ENCODE measurements at regions not wholly inside any gene's neighbourhood (a gene's known extent, or its start where the extent isn't known, plus 50 kb on each side); places are given as distances from the start of the nearest gene placed in this dataset.

DNA sequence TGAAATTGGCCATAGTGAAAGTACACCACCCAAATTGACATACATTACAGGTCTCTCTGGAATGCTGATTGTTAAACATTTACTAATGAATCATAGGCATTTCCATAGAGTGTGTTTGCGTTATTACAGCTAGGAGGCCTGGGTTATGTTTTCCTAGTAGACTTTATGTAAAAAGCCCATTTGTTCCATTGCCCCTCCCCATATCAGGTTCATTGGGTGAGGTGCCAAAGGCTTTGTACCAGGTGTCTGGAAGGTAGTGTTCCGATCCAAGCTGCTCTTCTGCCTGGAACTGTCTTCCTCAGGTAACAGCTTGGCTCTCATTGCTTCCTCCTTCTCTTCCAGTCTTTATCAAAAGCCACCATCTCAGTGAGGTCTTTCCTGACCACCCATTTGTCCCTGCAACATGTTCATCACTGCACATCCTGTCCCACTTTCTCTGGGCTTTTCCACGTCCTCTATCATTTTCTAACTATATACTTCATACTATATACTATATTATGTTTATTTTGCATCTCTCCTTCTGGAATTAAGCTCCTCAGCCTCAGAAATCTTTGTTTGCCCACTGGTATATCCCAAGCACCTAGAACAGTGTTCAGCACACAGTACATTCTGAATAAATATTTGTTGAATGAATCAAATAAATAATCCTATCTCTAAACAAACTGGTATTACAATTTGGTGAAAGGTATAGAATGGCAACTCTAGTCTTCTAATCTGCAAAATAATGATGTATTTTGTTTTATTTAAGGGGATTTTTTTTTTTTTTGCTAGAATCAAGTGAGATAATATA is 252.3 kb downstream of the KTN1 start:
- intact Hi-C loops (cut with DNase I), result no loop called here
- DNase-seq (ENCODE audit: extremely low spot score), result no peak
- no peak for TF ChIP-seq EP300 (IDR thresholded peaks at IDR 0.05)
- no peak for TF ChIP-seq POLR2A (IDR thresholded peaks at IDR 0.05; ENCODE audit: low read depth)
- TF ChIP-seq, protein P1, sequence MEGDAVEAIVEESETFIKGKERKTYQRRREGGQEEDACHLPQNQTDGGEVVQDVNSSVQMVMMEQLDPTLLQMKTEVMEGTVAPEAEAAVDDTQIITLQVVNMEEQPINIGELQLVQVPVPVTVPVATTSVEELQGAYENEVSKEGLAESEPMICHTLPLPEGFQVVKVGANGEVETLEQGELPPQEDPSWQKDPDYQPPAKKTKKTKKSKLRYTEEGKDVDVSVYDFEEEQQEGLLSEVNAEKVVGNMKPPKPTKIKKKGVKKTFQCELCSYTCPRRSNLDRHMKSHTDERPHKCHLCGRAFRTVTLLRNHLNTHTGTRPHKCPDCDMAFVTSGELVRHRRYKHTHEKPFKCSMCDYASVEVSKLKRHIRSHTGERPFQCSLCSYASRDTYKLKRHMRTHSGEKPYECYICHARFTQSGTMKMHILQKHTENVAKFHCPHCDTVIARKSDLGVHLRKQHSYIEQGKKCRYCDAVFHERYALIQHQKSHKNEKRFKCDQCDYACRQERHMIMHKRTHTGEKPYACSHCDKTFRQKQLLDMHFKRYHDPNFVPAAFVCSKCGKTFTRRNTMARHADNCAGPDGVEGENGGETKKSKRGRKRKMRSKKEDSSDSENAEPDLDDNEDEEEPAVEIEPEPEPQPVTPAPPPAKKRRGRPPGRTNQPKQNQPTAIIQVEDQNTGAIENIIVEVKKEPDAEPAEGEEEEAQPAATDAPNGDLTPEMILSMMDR (IDR thresholded peaks at IDR 0.05), result no peak
- TF ChIP-seq POLR2AphosphoS5 (IDR thresholded peaks at IDR 0.05), result no peak
- 80% methylated on average over 3 of the region's 3 CpGs for WGBS
- Histone ChIP-seq H3K9me3 (no peaks in the 10 kb centered on the region), H3K4me1 (no peaks in the 10 kb centered on the region), H3K36me3 (no peaks in the 10 kb centered on the region), H3K4me3 (no peak overlapping the region), H3K27ac (replicated peaks in 1 of 4) (no peak overlapping the region), H3K27me3 (no peaks in the 10 kb centered on the region)

DNA sequence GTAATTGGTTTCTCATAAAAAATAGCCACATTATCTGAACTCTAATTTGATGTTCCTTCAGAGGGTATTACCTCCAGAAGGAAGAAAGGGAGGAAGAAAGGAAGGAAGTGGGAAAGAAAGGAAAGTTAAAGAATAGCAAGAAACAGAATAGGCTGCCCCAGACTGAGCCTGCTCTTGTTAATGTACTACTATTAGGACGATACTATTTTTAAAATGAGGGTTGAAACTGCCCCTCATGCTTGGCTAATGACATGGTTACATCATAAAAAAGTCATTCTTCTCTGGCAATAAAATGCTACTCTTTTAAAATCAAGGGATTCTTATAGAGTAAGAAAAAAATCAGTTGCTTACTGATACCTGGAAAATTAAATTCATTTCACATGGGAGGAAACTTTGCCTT is 253.0 kb downstream of the KTN1 start:
- DNase-seq (ENCODE audit: extremely low spot score), result no peak
- Histone ChIP-seq H3K27ac (replicated peaks in 1 of 4) (no peak overlapping the region), H3K36me3 (no peaks in the 10 kb centered on the region), H3K4me1 (no peaks in the 10 kb centered on the region), H3K27me3 (no peaks in the 10 kb centered on the region), H3K4me3 (no peak overlapping the region), H3K9me3 (no peaks in the 10 kb centered on the region)
- 59% methylated on average over 1 of the region's 1 CpG for WGBS
- intact Hi-C loops (cut with DNase I), result no loop called here
- TF ChIP-seq POLR2AphosphoS5 (IDR thresholded peaks at IDR 0.05), result no peak
- no peak for TF ChIP-seq EP300 (IDR thresholded peaks at IDR 0.05)
- TF ChIP-seq, protein P1 (IDR thresholded peaks at IDR 0.05), result no peak
- TF ChIP-seq POLR2A (IDR thresholded peaks at IDR 0.05; ENCODE audit: low read depth), result no peak

DNA sequence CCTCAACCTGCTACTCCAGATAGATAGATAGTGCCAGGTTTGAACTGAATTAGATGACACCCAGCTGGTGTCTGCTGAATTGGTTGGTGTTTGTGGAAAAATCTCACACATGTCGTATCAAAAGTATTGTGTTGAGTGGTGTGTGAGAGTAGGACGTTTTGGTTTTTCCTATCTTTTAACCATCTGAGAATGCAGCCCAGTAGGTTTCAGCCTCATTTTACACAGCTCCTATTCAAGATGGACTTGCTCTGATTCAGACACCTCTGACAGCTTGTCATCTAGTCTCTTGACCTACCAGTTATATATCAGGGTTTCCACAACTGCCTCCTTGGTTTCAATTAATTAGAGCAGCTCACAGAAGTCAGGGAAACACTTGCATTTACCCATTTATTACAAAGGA is 254.4 kb downstream of the KTN1 start:
- Histone ChIP-seq H3K27me3 (no peaks in the 10 kb centered on the region), H3K4me1 (no peaks in the 10 kb centered on the region), H3K27ac (replicated peaks in 1 of 4) (no peak overlapping the region), H3K36me3 (no peaks in the 10 kb centered on the region), H3K4me3 (no peak overlapping the region), H3K9me3 (no peaks in the 10 kb centered on the region)
- DNase-seq (ENCODE audit: extremely low spot score), result no peak
- TF ChIP-seq EP300 (IDR thresholded peaks at IDR 0.05) (no peak), POLR2A (IDR thresholded peaks at IDR 0.05; ENCODE audit: low read depth) (no peak), POLR2AphosphoS5 (IDR thresholded peaks at IDR 0.05) (no peak)
- TF ChIP-seq, protein P1 (IDR thresholded peaks at IDR 0.05), result no peak
- 65% methylated on average over 2 of the region's 2 CpGs for WGBS
- intact Hi-C loops (cut with DNase I), result no loop called here

DNA sequence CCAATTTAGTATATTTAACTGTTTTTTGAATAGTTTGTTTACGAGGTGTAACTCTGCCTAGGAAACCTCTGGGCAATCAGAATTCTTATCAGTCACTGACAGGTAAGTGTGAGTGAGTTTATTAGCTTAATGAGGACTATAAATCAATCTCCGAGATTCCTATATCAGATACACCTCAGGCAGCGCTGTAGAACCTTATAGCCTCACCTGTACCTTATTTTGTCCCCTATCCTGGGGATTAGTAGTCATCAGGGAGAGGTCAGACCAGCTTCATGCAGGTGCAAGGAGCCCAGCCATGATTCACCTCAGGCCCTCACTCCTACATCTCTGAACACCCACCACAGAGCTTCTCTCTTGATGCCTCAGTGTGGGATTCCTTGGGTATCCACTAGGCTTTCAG is 256.0 kb downstream of the KTN1 start:
- DNase-seq (ENCODE audit: extremely low spot score), result no peak
- intact Hi-C loops (cut with DNase I), result no loop called here
- H3K4me1 ChIP-seq, result no peaks in the 10 kb centered on the region
- WGBS, result 96% methylated on average over 3 of the region's 3 CpGs
- TF ChIP-seq POLR2A (IDR thresholded peaks at IDR 0.05; ENCODE audit: low read depth) (no peak), EP300 (IDR thresholded peaks at IDR 0.05) (no peak)
- TF ChIP-seq, protein P1 (IDR thresholded peaks at IDR 0.05), result no peak
- H3K27me3 ChIP-seq, result no peaks in the 10 kb centered on the region
- no peak overlapping the region for H3K4me3 ChIP-seq
- H3K36me3 ChIP-seq, result no peaks in the 10 kb centered on the region
- H3K9me3 ChIP-seq, result no peaks in the 10 kb centered on the region
- H3K27ac ChIP-seq (replicated peaks in 1 of 4), result no peak overlapping the region

DNA sequence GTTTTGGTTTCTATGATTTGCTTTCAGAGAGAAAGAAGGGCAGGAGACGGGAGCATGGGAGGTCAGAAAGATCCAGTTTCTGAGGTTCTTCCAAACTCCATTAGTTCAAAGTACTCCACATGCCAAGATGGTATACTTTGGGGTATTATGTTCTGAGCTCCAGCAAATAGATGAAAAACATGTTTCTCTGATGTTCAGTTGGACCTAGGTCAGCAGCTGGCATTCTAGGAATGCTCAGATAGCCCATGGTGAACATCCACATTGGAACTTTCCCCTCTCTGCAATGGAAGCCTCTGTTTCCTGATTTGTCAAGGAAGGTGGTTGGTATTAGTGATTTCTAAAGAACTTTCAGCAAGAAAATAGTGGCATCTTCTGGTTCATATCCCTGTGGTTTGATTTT is 257.5 kb downstream of the KTN1 start:
- DNase-seq (ENCODE audit: extremely low spot score), result no peak
- Histone ChIP-seq H3K4me1 (no peaks in the 10 kb centered on the region), H3K4me3 (no peak overlapping the region), H3K36me3 (no peaks in the 10 kb centered on the region), H3K27ac (replicated peaks in 1 of 4) (no peak overlapping the region), H3K9me3 (no peaks in the 10 kb centered on the region), H3K27me3 (no peaks in the 10 kb centered on the region)
- intact Hi-C loops (cut with DNase I), result no loop called here
- TF ChIP-seq POLR2AphosphoS5 (IDR thresholded peaks at IDR 0.05) (no peak), EP300 (IDR thresholded peaks at IDR 0.05) (no peak)
- WGBS, result 89% methylated on average over 1 of the region's 1 CpG
